ENCODE measurements at regions not wholly inside any gene's neighbourhood (a gene's known extent, or its start where the extent isn't known, plus 50 kb on each side); places are given as distances from the start of the nearest gene placed in this dataset.

GRCh38 chr5:128869970-128870369, 95.3 kb upstream of the SLC27A6 start:
- TF ChIP-seq EZH2 (IDR thresholded peaks at IDR 0.05; ENCODE audit: insufficient read depth, poor library complexity, severe bottlenecking) (no peak), EZH2phosphoT487 (IDR thresholded peaks at IDR 0.05; ENCODE audit: insufficient read depth, low read depth) (no peak)
